Stimulated activated memory B cell treated with anti-CD40 and anti-IgM and Interleukin-4, amounts not matched to agents 10 μg/mL and 1 μg/mL and 100 μg/mL, for 72 hours (primary cell): ENCODE measurements at regions not wholly inside any gene's neighbourhood (a gene's known extent, or its start where the extent isn't known, plus 50 kb on each side); places are given as distances from the start of the nearest gene placed in this dataset.
"Not testable (repeated sequence)": the region's sequence is repeated elsewhere in the genome, so short reads cannot be mapped to it uniquely, and the experiment has no call there.

Experiments used
- ATAC-seq: fragments of 150-1000 bp; cut with Tn5 transposase; 2 replicates; pipeline ENCODE4 v1.10.0; 2021
- H3K27ac Mint-ChIP-seq: one replicate; pipeline ENCODE4 v1.8.0; 2022; ENCODE audit warnings: mild to moderate bottlenecking, mixed read lengths
- H3K27me3 Mint-ChIP-seq: one replicate; pipeline ENCODE4 v1.8.0; 2022; ENCODE audit warnings: mixed read lengths
- H3K36me3 Mint-ChIP-seq: one replicate; pipeline ENCODE4 v1.8.0; 2022; ENCODE audit warnings: mixed read lengths
- H3K4me1 Mint-ChIP-seq: one replicate; pipeline ENCODE4 v1.8.0; 2022; ENCODE audit warnings: mixed read lengths
- H3K4me3 Mint-ChIP-seq: one replicate; pipeline ENCODE4 v1.8.0; 2022; ENCODE audit warnings: mild to moderate bottlenecking, moderate library complexity, mixed read lengths
- H3K9me3 Mint-ChIP-seq: one replicate; pipeline ENCODE4 v1.8.0; 2022; ENCODE audit warnings: mixed read lengths

GRCh38 chr13:65966991-65967451 is 1263.1 kb downstream of the PCDH9 start:
- Mint-ChIP-seq H3K36me3 (no peaks in the 10 kb centered on the region), H3K27ac (no peak overlapping the region), H3K27me3 (no peaks in the 10 kb centered on the region), H3K4me1 (no peaks in the 10 kb centered on the region), H3K4me3 (no peak overlapping the region), H3K9me3 (peaks cover 4% of the 10 kb centered on the region)
- ATAC-seq = no peak

DNA sequence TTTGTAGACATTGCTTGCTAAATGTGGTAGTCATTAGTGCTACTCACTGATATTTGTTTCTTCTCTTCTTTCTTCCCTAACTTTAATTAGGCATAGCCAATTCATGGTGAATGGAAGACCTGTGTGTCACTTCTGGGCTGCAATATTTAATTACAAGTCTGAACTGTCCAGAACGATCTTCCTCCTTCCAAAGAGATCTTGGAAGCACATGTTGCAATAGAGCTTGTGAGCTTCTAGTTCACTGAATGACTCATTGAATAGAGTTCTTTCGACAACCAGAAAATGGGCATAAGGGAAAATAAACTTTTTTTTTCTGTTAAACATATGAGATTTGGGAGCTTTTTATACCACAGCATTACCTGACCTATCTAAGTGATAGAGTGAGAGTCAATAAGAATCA is 1264.6 kb downstream of the PCDH9 start:
- ATAC-seq = no peak
- Mint-ChIP-seq H3K27ac (no peak overlapping the region), H3K4me3 (no peak overlapping the region), H3K4me1 (no peaks in the 10 kb centered on the region), H3K36me3 (no peaks in the 10 kb centered on the region), H3K9me3 (peaks cover 2% of the 10 kb centered on the region), H3K27me3 (no peaks in the 10 kb centered on the region)

- ATAC-seq = no peak
- no peak overlapping the region for H3K4me3 Mint-ChIP-seq
- H3K9me3 Mint-ChIP-seq = peaks cover 2% of the 10 kb centered on the region
These were observed 1265.5 kb downstream of the PCDH9 start for GRCh38 chr13:65964672-65965071.

GRCh38 chr13:65959305-65959704 is 1270.8 kb downstream of the PCDH9 start:
- ATAC-seq = no peak
- no peaks in the 10 kb centered on the region for H3K9me3 Mint-ChIP-seq
- H3K27me3 Mint-ChIP-seq = no peaks in the 10 kb centered on the region
- no peak overlapping the region for H3K27ac Mint-ChIP-seq
- H3K4me3 Mint-ChIP-seq = no peak overlapping the region
- H3K36me3 Mint-ChIP-seq = no peaks in the 10 kb centered on the region
- no peaks in the 10 kb centered on the region for H3K4me1 Mint-ChIP-seq

More at GRCh38 chr13:65964672-65965071, 1265.5 kb downstream of the PCDH9 start:
- no peaks in the 10 kb centered on the region for H3K27me3 Mint-ChIP-seq
- no peak overlapping the region for H3K27ac Mint-ChIP-seq
- H3K36me3 Mint-ChIP-seq = no peaks in the 10 kb centered on the region
- H3K4me1 Mint-ChIP-seq = no peaks in the 10 kb centered on the region

- ATAC-seq = no peak
- Mint-ChIP-seq H3K9me3 (peaks cover 4% of the 10 kb centered on the region), H3K27me3 (no peaks in the 10 kb centered on the region), H3K4me3 (no peak overlapping the region), H3K27ac (no peak overlapping the region), H3K4me1 (no peaks in the 10 kb centered on the region), H3K36me3 (no peaks in the 10 kb centered on the region)
These were observed 1283.7 kb downstream of the PCDH9 start for GRCh38 chr13:65946387-65946786.

DNA sequence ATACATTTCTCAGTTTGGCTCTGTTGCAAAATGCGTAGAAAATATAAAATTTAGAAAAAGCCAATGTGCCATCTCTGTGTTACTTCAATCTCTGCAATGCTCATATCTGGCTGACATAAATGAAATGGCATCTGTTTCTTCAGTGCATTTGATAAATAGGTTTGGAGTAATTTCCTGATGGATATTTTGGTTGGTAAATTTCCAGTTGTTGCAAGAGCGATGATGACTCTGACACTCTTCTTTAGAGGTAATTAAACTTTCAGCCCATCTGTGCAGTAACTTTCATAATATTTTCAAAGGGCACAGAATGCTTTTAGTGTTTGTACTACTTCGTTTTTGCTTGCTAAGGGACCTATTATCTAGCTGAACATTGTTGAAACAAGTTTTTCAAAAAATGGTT is 1286.4 kb downstream of the PCDH9 start:
- H3K27me3 Mint-ChIP-seq = no peaks in the 10 kb centered on the region
- H3K4me1 Mint-ChIP-seq = no peaks in the 10 kb centered on the region
- H3K4me3 Mint-ChIP-seq = no peak overlapping the region

GRCh38 chr13:65943024-65943423 is 1287.1 kb downstream of the PCDH9 start:
- no peaks in the 10 kb centered on the region for H3K36me3 Mint-ChIP-seq
- ATAC-seq = no peak
- H3K27ac Mint-ChIP-seq = no peak overlapping the region
- H3K4me1 Mint-ChIP-seq = no peaks in the 10 kb centered on the region
- no peaks in the 10 kb centered on the region for H3K27me3 Mint-ChIP-seq
- no peak overlapping the region for H3K4me3 Mint-ChIP-seq
- peaks cover 2% of the 10 kb centered on the region for H3K9me3 Mint-ChIP-seq

More for the DNA sequence above, 1286.4 kb downstream of the PCDH9 start:
- ATAC-seq = no peak
- peaks cover 2% of the 10 kb centered on the region for H3K9me3 Mint-ChIP-seq
- no peak overlapping the region for H3K27ac Mint-ChIP-seq
- no peaks in the 10 kb centered on the region for H3K36me3 Mint-ChIP-seq

- Mint-ChIP-seq H3K4me1 (no peaks in the 10 kb centered on the region), H3K27ac (no peak overlapping the region), H3K36me3 (no peaks in the 10 kb centered on the region), H3K27me3 (no peaks in the 10 kb centered on the region), H3K9me3 (peaks cover 2% of the 10 kb centered on the region), H3K4me3 (no peak overlapping the region)
- ATAC-seq = no peak
These were observed 1289.4 kb downstream of the PCDH9 start for GRCh38 chr13:65940720-65941119.

DNA sequence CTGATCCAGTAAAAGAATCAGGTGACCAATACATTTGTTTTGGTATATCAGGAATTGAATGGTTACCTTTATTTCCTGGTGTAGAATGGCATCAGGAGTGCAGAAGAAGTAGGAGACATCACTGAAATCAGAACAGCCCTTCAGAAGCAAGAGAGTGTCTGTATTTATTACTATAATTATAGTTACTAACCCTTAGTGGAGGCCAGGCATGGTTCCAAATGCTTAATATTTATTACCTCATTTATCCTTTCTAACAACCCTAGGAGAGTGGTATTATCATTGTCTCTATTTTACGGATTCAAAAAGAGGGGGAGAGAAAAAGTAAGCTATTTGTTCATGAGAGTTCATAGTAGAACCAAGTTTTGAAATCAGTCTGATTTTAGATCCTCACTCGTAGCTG is 1292.9 kb downstream of the PCDH9 start:
- no peak overlapping the region for H3K4me3 Mint-ChIP-seq
- H3K9me3 Mint-ChIP-seq = no peaks in the 10 kb centered on the region
- no peak overlapping the region for H3K27ac Mint-ChIP-seq
- no peak for ATAC-seq
- H3K4me1 Mint-ChIP-seq = no peaks in the 10 kb centered on the region
- H3K27me3 Mint-ChIP-seq = no peaks in the 10 kb centered on the region
- H3K36me3 Mint-ChIP-seq = no peaks in the 10 kb centered on the region

DNA sequence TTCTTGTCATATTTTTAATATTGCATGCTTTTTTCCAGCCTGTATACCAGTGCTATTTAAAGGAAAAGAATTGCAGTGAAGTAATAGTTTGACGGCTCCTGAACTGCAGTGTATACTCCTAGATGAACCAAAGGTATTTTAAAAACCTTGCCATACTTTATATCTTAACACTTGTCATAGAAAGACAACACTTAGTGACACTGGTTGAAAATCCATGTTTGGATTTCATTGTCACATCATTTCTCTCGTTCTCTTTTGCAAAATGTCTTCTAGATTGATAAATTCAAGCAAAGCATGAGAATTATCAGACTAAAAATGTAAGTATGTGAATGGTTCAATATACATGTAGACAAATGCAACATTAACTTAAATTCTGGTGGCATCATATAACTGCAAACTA is 1293.9 kb downstream of the PCDH9 start:
- Mint-ChIP-seq H3K4me3 (no peak overlapping the region), H3K27ac (no peak overlapping the region), H3K27me3 (no peaks in the 10 kb centered on the region), H3K9me3 (no peaks in the 10 kb centered on the region), H3K4me1 (no peaks in the 10 kb centered on the region), H3K36me3 (no peaks in the 10 kb centered on the region)
- ATAC-seq = no peak

DNA sequence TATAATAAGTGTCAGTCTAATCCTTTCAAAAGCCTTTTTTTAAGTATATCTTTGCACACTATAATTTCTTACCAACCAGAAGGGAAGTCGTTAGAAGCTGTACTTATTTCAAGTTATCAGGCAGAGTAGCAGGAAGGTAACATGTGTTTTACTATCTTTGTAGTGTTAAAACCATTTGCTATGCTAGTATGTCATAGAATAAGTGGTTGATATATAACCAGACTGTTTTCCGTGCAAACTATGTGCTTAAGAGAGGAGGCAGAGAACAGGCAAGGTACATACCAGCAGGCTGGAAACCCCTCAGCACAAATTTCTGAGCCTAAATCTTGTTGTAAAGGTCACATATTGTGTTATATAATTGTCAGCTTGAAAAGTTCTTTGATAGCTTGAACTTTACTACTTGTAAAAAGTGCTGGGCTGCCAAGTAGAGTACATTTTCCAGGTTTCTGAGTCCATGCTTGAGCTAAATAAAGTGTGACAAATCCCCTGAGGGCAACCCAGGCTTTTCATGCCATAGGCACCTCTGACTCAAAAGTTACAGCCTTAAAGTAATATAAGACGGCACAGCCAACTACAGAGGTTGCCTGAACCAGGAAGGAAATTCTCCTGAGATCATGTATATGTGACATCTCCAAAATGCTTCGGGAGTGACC is 1297.4 kb downstream of the PCDH9 start:
- no peak for ATAC-seq
- Mint-ChIP-seq H3K9me3 (no peaks in the 10 kb centered on the region), H3K27me3 (no peaks in the 10 kb centered on the region), H3K27ac (no peak overlapping the region), H3K4me3 (no peak overlapping the region), H3K4me1 (no peaks in the 10 kb centered on the region), H3K36me3 (no peaks in the 10 kb centered on the region)

GRCh38 chr13:65932013-65932412 is 1298.1 kb downstream of the PCDH9 start:
- no peak overlapping the region for H3K27ac Mint-ChIP-seq
- no peaks in the 10 kb centered on the region for H3K36me3 Mint-ChIP-seq
- H3K27me3 Mint-ChIP-seq = no peaks in the 10 kb centered on the region
- H3K9me3 Mint-ChIP-seq = no peaks in the 10 kb centered on the region
- no peaks in the 10 kb centered on the region for H3K4me1 Mint-ChIP-seq
- H3K4me3 Mint-ChIP-seq = no peak overlapping the region
- no peak for ATAC-seq

GRCh38 chr13:65929436-65929835 is 1300.7 kb downstream of the PCDH9 start:
- Mint-ChIP-seq H3K36me3 (no peaks in the 10 kb centered on the region), H3K9me3 (no peaks in the 10 kb centered on the region), H3K4me1 (no peaks in the 10 kb centered on the region), H3K4me3 (no peak overlapping the region), H3K27ac (no peak overlapping the region), H3K27me3 (no peaks in the 10 kb centered on the region)
- ATAC-seq = no peak

- Mint-ChIP-seq H3K36me3 (no peaks in the 10 kb centered on the region), H3K4me3 (no peak overlapping the region), H3K27me3 (no peaks in the 10 kb centered on the region), H3K4me1 (no peaks in the 10 kb centered on the region), H3K9me3 (no peaks in the 10 kb centered on the region), H3K27ac (no peak overlapping the region)
- ATAC-seq = no peak
These were observed 1303.4 kb downstream of the PCDH9 start for GRCh38 chr13:65926750-65927171.

- H3K27ac Mint-ChIP-seq, H3K27me3 Mint-ChIP-seq, H3K36me3 Mint-ChIP-seq, ATAC-seq, H3K4me1 Mint-ChIP-seq, H3K4me3 Mint-ChIP-seq, H3K9me3 Mint-ChIP-seq: not testable (repeated sequence)
These were observed 1307.3 kb downstream of the PCDH9 start for GRCh38 chr13:65922846-65923245.

DNA sequence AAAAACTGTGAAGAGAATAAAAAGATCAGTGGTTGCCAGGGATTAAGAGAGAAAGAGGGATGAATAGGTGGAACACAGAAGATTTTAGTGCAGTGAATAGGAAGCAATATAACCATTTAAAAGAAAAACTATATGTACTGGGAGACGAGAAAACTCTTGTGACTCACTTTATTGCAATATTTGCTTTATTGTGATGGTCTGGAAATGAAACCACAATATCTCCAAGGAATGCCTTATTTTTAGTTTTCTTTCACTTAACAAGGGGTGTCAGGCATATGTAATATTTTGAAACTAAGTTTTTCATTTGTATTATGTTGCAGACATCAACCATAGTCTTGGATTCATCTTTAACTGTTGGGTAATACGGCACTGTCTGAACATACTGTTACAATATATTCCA is 1308.2 kb downstream of the PCDH9 start:
- H3K27ac Mint-ChIP-seq = no peak overlapping the region
- no peak overlapping the region for H3K4me3 Mint-ChIP-seq
- H3K36me3 Mint-ChIP-seq = no peaks in the 10 kb centered on the region
- H3K4me1 Mint-ChIP-seq = no peaks in the 10 kb centered on the region
- H3K9me3 Mint-ChIP-seq = peaks cover 3% of the 10 kb centered on the region
- no peak for ATAC-seq
- no peaks in the 10 kb centered on the region for H3K27me3 Mint-ChIP-seq

GRCh38 chr13:65917731-65918130 is 1312.4 kb downstream of the PCDH9 start:
- Mint-ChIP-seq H3K27ac (no peak overlapping the region), H3K36me3 (no peaks in the 10 kb centered on the region), H3K4me1 (no peaks in the 10 kb centered on the region), H3K4me3 (no peak overlapping the region), H3K27me3 (no peaks in the 10 kb centered on the region), H3K9me3 (peaks cover 3% of the 10 kb centered on the region)
- ATAC-seq = no peak
